Hematopoietic multipotent progenitor cell treated with erythropoietin and hydrocortisone succinate and interleukin-3 and kit ligand, for 4 days (in vitro differentiated cells): ENCODE measurements at regions not wholly inside any gene's neighbourhood (a gene's known extent, or its start where the extent isn't known, plus 50 kb on each side); places are given as distances from the start of the nearest gene placed in this dataset.

Experiments used
- DNase-seq: peaks from one replicate; pipeline ENCODE4 v3.0.0-alpha.2; 2015

- DNase-seq, result no peak
Measured at GRCh38 chr2:37550190-37550589, 121.3 kb downstream of the CDC42EP3 start.

DNA sequence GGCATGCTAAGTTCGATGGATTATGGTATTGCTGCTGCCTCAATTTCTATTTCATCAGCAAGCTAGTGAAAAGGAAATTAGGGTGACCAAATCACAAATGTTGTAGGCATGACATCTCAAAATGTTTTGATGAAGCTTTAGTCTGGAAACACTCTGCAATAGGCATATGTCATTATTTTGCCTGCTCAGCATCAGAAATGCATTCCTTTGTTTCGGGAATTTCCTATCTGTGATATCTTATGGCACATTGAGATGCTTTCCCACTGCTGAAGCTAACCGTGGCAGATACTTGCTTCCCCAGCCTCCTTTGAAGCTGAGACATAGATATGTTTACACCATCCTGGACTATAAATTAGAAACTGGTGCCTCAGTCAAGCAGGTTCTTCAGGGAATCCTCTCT lies 119.7 kb downstream of the CDC42EP3 start:
- no peak for DNase-seq

DNA sequence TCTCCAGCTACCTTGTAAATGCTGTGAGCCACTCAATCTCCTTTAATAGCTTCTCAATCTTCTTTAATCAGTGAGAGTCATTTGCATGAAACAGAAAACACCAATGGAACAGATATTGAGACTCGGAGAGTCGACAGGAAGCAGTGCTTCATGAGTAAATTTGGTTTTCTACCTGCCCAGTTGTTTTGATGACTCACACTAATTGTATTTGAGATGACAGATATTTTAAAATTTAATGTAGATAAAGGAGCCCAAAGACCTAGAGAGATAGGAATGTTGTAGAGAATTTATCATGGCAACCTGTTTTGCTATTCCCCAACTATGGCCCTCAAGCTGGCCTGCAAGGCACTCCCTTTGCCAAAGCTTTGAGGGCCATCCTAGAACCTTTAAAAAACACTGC lies 119.1 kb downstream of the CDC42EP3 start:
- DNase-seq, result no peak

DNA sequence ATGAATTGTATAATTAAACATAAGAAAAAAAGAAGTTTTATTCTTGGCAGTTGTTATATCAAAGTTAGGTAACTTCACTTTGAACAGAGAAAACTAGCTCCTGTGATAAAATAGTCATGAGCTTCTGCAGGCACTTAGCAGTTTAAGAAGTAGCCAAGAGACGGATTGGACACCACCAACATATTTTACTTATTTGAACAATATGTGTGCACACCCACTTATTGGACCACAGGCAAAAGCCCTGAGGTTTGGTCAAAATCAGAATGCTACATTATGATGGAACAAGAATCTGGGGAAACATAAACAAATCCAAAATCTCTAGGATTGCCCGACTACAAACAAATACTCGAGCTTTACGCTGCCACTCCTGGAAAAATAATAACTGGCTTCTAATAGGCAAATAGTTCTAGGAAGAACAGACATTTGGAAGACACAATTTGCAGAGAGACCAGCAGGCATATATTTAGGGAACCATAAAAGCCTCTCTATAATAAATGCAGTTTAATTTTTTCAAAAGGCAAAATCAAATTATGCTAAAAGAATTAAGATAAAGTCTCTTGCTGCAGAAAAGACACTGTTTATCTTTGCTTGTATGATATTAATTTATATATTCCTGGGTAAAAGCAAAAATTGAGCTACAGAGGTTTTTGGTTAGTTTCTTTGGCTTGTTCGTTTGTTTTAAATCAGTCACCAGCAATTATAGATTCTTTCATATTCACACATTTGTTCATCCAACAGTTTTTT lies 117.9 kb downstream of the CDC42EP3 start:
- no peak for DNase-seq

DNA sequence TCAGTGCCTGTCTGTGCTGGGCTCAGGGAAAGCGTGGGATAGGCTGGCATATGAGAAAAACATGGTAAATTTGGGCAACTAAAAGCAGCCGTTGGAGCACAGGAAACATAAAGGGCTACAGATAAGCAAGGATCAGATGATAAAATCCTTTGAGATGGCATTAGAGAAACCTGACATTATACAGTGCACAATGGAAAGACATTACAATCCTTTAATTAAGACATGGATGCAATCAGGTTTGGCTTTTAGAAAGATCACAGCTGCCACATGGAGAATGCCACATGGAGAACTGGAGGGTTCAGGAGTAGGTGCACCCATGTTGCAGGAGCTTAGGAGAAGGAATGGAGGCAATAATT lies 117.3 kb downstream of the CDC42EP3 start:
- DNase-seq, result peak; percentile 76

DNA sequence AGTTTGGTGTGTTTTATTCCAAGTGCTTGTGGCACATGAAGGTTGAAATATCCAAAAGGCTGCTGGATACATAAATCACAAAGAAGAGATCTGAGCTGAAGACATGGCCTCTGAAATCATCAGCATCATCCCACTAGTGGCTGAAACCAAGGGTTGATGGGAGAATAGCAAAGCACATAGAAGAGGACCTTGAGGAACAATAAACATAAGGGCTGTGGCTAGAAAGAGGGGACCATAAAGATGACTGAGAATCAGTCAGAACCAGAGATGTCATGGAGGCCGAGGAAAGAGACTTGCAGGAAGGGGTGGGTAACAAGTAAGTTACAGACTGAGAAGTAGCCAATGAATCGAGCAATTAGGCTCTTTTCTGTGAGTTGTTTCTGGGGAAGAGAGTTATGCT lies 116.8 kb downstream of the CDC42EP3 start:
- peak; percentile 15 for DNase-seq

- DNase-seq, result peak; percentile 87
Measured at GRCh38 chr2:37555457-37555856, 116.0 kb downstream of the CDC42EP3 start.

- DNase-seq, result no peak
Measured at GRCh38 chr2:37556256-37556655, 115.2 kb downstream of the CDC42EP3 start.

DNA sequence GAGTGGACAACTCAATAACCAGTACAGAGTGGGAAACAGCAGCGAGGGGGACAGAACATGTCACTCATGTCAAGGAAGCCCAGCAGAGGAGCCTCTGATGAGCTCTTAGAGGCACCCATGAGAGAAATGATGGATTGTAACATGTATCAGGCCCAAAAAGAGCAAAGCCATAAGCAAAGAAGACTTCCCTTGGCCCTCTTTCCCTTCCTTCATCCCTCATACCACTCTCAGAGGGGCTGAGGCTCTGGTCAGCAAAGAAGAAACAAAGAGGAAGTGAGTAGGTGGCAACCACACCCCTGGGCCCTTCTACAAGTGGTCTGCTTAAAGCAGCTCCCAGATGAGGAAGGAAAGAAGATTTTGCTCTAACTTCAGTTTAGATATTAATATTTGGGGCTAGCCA lies 112.8 kb downstream of the CDC42EP3 start:
- peak; percentile 78 for DNase-seq

DNA sequence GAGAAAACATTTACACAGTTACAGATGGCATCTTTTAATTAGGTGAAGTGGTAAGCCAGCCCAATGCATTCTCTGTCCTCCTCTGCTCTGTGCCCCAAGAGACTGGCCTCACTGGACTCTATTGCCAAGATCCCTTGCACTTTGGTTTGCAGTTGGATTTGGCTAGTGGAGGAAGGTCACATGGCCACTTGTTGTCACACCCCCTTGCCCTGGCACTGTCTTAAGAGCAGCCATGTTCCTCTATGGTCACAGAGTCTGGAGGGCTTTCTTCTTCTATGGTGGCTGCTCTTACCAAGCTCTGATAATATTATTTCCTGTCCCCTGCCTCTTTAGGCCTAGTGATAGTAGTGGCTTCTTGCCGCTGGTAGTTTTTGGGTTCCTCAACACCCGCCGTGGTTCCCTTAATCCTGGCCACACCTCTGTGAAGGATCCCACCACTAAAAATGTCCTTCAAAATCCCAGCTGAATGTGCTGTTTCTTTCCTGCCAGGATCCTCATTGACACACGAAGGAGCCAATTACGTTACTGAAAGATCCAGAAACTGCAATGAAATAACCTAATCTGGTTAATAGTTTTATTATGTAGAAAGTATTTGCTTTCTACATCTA lies 111.1 kb downstream of the CDC42EP3 start:
- no peak for DNase-seq

- peak; percentile 20 for DNase-seq
Measured at GRCh38 chr2:37560863-37561614, 110.4 kb downstream of the CDC42EP3 start.

GRCh38 chr2:37561615-37562569 lies 109.5 kb downstream of the CDC42EP3 start:
- peak; percentile 88 for DNase-seq

DNA sequence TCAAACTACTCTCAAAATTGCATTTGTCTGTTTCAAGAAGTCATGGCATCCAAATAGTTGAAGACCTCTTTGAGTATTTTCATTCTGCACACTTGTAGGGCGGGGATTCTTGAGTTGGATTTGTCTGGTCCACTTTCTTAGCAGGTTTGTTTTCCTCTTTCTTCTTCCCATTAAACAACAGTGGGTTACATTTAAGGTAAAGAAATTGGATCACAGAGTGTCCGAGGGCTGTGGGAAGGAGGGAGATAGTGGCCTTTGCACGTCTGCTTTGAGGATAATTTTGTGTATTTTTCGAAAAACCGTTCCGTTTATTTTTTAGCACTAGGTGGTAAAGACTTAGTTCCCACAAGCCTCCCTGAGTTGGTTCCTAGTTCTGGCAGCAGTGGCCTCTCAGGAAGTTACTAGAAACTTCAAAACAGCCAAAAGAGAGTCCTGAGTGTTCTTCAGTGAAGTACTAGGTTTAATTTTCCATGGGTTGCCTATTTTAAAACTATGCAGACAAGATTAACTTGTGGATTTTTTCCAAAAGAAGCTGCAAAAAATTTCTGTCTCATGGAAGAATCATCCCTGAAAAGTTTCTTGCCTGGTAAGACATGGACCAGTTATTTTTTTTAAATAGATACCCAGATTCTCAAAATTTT lies 107.9 kb downstream of the CDC42EP3 start:
- peak; percentile 25 for DNase-seq

GRCh38 chr2:37564356-37564755 lies 107.1 kb downstream of the CDC42EP3 start:
- no peak for DNase-seq

DNA sequence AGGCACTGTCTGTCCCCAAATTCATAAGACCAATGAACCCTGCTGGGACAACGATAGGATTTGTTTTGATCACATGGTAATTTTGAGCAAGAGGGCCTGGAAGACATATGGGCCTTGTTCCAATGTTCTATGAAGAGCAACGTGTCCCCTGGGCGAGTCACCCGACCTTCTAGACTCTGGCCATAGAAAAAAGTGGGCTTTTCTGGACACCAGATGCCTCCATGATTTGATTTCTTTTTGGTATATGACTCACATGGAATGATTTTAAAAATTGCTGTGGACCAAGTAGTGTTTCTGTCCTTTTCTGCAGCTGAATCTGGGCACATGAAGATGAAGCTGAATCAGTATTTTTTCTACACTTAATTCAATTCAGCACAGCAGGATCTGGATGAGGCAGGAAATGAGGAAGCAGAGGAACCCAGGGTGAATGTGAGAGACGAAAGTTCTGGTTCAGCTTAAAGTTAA lies 104.9 kb downstream of the CDC42EP3 start:
- no peak for DNase-seq

- peak; percentile 48 for DNase-seq
Measured at GRCh38 chr2:37568565-37568964, 102.9 kb downstream of the CDC42EP3 start.

GRCh38 chr2:37569131-37569823 lies 102.2 kb downstream of the CDC42EP3 start:
- DNase-seq, result no peak

- no peak for DNase-seq
Measured at GRCh38 chr2:37569986-37570679, 101.3 kb downstream of the CDC42EP3 start.

GRCh38 chr2:37570773-37571586 lies 100.5 kb downstream of the CDC42EP3 start:
- DNase-seq, result no peak

DNA sequence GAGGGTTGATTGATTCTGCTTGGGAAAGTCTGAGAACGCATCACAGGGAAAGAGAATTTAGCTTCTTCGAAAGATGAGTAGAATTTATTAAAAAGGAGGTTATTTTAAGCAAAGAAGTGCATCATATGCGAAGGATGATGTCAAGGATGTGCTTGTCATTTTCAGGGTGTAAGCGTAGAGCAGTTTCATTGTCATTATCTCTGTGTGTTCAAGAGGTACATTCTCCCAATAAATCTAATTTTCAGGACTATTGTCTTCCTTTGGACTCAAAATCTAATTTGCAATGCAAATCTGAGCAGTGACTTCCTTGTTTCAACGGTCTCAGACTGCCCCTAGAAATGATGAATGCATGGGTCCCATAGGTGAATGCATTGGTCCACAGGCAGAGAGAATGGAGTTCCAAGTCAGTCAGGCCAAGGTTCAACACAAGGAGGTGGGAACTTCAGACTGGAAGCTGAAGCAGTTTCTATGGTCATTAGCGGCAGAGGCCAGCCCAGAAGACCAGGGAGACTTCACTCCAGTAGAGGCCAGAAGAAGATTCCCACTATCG lies 99.8 kb downstream of the CDC42EP3 start:
- no peak for DNase-seq
